Muscle of leg (tissue), 3 donors: ENCODE measurements at regions not wholly inside any gene's neighbourhood (a gene's known extent, or its start where the extent isn't known, plus 50 kb on each side); places are given as distances from the start of the nearest gene placed in this dataset.

Experiments
- DNase-seq: peaks from one replicate; pipeline ENCODE4 v3.0.0; 2013
- H3K27ac ChIP-seq: one replicate; pipeline ENCODE4 v1.5.1; 2013; ENCODE audit warnings: mild to moderate bottlenecking, low read length, control low read depth
- H3K27me3 ChIP-seq: one replicate; pipeline ENCODE4 v1.6.1; 2013; ENCODE audit warnings: low read length; ENCODE audit not compliant: control insufficient read depth, insufficient read depth
- H3K36me3 ChIP-seq: one replicate; pipeline ENCODE4 v1.6.1; 2013; ENCODE audit warnings: low read length; ENCODE audit not compliant: control insufficient read depth, insufficient read depth
- H3K4me1 ChIP-seq: one replicate; pipeline ENCODE4 v1.6.1; 2013; ENCODE audit warnings: low read length; ENCODE audit not compliant: control insufficient read depth, insufficient read depth
- H3K4me3 ChIP-seq: one replicate; pipeline ENCODE4 v1.5.1; 2013; ENCODE audit warnings: low read length, control low read depth
- H3K9me3 ChIP-seq: replicated peaks from 2 replicates; pipeline ENCODE4 v1.6.1; 2013; ENCODE audit warnings: low read depth, low read length; ENCODE audit not compliant: control insufficient read depth
- WGBS: methylation state at CpG from one replicate; pipeline ENCODE4 v1.1.5; 2013; ENCODE audit warnings: missing lambda C conversion rate; ENCODE audit not compliant: insufficient coverage; 5-methylcytosine and 5-hydroxymethylcytosine counted together

DNA sequence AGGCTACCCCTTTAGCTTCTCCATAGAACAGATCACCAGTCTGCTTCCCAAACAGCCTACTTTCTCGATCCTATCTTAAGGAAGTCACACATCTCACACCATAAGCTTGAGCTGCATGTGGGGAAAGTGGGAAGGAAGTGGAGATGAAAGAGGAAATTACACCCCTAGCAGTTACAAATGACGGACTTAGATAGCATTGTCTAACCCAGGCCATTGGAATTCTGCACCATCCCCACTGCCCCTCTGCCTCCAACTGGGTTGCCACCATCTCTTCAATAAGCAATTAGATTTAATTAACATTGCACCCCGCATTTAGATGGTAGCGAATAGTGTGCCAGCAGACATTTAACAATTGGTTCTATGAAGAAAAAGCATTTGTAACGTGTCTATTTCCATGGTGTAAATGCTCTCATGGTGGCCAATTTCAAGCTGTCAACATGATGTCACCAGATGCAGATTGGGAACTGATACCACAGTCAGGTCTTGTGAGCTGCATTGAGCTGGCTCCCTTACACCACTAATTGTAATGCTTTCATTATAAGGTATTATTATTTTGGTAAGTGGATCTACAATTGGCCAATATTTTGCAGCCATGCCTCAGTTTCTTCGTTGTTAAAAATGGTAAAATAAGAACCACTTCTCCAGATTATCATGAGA is 124.7 kb downstream of the CD24 start:
- Histone ChIP-seq H3K36me3 (no peaks in the 10 kb centered on the region), H3K27me3 (no peaks in the 10 kb centered on the region), H3K27ac (no peak overlapping the region), H3K4me1 (no peaks in the 10 kb centered on the region), H3K4me3 (no peak overlapping the region), H3K9me3 (no peaks in the 10 kb centered on the region)
- 89% methylated on average over 3 of the region's 6 CpGs for WGBS
- DNase-seq = no peak

DNA sequence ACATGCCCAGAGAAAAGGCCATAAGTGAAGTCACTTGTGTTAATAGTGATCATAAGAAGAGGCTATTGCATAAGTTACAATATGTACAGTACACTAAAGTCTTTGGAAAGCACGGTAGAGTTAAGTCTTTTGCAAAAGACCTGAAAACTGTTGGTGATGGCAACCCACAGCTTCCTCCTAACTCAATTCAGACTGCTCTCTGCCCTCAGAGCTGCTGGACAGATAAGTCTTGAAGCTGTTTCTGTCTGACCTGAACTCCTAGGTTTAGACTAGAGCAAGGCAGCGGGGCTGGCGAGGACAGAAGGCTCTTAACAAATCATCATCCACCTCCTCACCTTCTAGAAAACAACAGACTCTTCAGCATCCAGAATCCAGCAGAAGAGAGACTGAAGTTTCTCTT is 125.4 kb downstream of the CD24 start:
- Histone ChIP-seq H3K27ac (no peak overlapping the region), H3K9me3 (no peaks in the 10 kb centered on the region), H3K4me3 (no peak overlapping the region), H3K36me3 (no peaks in the 10 kb centered on the region), H3K27me3 (no peaks in the 10 kb centered on the region), H3K4me1 (no peaks in the 10 kb centered on the region)
- WGBS = no CpG with 5 or more reads among the region's 3 CpGs
- no peak for DNase-seq

DNA sequence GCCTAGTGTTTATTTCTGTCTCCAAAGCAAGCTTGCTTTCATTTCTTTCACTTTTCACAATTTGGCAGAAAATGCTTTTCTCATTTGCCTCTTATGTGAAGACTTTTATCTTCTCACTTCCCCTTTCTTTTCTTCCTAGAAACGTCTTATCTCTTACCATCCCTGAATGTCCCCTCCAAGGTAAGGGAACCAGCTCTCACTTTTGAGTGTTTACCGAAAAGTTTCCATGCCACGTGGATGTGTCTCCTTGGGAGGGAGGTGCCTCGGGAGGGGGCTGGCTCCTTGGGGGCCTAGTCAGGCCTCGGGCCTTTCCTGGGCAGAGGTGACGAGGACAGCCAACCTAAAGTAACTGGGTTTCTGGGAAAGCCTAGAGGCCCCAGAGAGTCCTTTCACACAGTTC is 127.4 kb downstream of the CD24 start:
- H3K4me3 ChIP-seq = no peak overlapping the region
- H3K4me1 ChIP-seq = no peaks in the 10 kb centered on the region
- H3K36me3 ChIP-seq = no peaks in the 10 kb centered on the region
- H3K9me3 ChIP-seq = no peaks in the 10 kb centered on the region
- DNase-seq = no peak
- no peak overlapping the region for H3K27ac ChIP-seq
- no peaks in the 10 kb centered on the region for H3K27me3 ChIP-seq
- WGBS = 77% methylated on average over 4 of the region's 6 CpGs

DNA sequence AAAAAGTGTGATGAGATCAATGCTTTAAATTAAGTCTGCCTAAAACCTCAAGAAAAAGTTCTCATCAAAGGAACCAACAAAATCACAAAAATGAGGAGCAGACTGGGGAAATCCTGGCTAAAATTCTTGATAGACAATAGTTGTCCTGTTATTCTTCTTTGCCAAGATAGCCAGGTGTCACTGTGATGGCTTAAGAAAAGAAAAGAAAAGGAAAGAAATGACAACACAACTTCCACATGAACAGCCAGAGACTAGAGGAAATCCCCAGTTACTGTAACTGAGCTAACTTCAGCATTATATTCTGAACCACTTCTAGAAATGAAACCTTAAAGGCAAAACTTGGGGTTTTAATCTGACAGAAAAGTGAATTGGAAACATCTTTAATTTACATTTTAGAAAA is 129.6 kb downstream of the CD24 start:
- H3K9me3 ChIP-seq = no peaks in the 10 kb centered on the region
- no peak overlapping the region for H3K27ac ChIP-seq
- H3K4me1 ChIP-seq = no peaks in the 10 kb centered on the region
- no peak overlapping the region for H3K4me3 ChIP-seq
- DNase-seq = peak; percentile 11
- no peaks in the 10 kb centered on the region for H3K27me3 ChIP-seq
- no peaks in the 10 kb centered on the region for H3K36me3 ChIP-seq

DNA sequence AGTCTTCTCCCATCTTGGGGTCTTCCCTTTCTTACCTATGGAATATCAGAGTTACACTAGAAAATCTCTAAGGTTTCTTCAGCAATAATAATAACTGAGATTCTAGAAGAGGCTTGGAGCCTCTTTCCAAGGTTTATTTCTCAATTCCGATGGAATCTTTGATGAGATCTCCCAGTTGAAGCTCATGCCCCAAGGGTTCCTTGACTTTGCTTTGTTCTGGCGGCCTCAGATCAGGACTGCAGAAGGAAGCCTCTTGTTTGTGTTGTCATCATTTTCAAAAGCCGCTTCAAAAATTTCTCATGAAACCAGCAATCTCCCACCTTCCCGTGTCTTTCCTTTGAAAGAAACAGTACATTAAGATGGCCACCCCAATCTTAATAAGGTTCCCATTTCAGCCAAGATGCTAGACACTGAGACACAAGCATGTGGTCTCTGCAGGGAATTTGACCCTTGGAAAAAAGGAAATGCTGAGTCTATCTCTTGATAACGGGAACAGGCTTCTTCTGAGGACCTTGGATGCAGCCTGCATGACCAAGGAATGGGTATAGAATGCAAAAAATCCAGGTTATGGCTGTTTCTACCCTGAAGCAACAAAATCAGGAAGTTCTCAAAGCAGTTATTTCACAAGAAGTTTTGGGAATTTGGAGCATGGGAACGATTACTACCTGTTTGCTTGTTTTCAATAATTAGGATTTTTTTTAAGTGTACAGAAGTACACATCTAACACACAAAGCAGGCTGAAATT is 141.6 kb downstream of the CD24 start:
- WGBS = 84% methylated on average over 5 of the region's 6 CpGs
- DNase-seq = no peak
- H3K27me3 ChIP-seq = no peaks in the 10 kb centered on the region

DNA sequence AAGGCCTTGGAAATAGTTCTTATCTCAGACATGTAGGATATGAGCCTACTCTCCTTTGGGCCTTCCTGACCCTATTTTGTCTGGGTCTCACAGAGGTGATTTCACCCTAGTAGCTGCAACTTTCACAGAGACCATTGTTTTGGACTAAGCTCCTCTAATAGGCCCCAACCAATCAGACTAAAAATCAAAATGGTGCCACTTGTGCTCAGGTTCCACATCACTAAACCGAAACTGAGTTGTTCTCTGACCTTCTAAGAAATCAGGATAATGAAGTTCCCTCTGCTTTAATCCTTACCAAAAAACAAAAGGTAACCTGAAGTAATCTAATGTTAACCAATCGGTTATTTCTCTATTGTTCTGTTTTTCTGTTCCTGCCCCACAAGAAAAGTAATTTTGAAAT is 143.6 kb downstream of the CD24 start:
- no peak for DNase-seq
- no peak overlapping the region for H3K4me3 ChIP-seq
- WGBS = 100% methylated on average over 1 of the region's 2 CpGs
- H3K4me1 ChIP-seq = no peaks in the 10 kb centered on the region
- H3K36me3 ChIP-seq = no peaks in the 10 kb centered on the region
- H3K27me3 ChIP-seq = no peaks in the 10 kb centered on the region
- H3K27ac ChIP-seq = no peak overlapping the region
- H3K9me3 ChIP-seq = no peaks in the 10 kb centered on the region

More for the DNA sequence above, 141.6 kb downstream of the CD24 start:
- H3K4me1 ChIP-seq = no peaks in the 10 kb centered on the region
- H3K9me3 ChIP-seq = no peaks in the 10 kb centered on the region
- no peak overlapping the region for H3K4me3 ChIP-seq
- no peaks in the 10 kb centered on the region for H3K36me3 ChIP-seq
- no peak overlapping the region for H3K27ac ChIP-seq

DNA sequence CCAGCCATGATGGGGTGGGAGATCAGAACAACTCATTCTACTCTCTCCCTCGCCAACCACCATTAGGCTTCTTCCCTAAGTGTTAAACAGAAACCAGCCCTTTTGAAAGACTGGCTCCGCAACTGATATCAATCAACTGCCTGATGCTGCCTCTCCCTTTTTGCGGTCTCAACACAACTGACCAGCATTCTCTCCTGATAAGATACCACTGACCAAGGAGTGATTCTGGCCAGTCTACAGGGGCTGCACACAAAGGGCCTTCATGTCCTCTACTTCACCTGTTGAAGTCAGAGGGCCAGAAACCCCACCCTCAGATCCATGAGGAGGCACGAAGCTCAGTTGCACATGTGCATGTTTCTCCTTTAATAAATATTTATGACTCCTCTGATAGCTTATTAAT is 145.1 kb downstream of the CD24 start:
- Histone ChIP-seq H3K9me3 (no peaks in the 10 kb centered on the region), H3K4me1 (no peaks in the 10 kb centered on the region), H3K27ac (no peak overlapping the region), H3K36me3 (no peaks in the 10 kb centered on the region), H3K4me3 (no peak overlapping the region), H3K27me3 (no peaks in the 10 kb centered on the region)
- DNase-seq = no peak
- 88% methylated on average over 2 of the region's 4 CpGs for WGBS

DNA sequence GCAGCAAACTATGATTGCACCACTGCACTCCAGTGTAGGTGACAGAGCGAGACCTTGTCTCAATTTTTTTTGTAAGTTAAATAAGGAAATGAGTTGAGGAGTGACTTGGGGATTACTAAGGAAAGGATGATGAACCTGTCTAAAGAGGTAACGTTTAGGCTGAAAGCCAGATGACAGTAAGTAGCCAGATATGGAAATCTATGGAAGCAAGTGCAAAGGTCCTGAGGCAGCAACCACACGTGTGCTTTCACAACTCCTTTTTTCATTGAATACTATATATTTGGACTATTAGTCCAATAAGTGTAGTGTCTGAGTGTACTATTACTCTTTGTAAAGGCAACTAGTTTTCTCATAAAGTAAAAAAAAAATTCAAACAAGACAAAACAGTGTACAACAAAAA is 147.4 kb downstream of the CD24 start:
- WGBS = 82% methylated on average over 1 of the region's 3 CpGs
- Histone ChIP-seq H3K27ac (no peak overlapping the region), H3K4me3 (no peak overlapping the region), H3K4me1 (no peaks in the 10 kb centered on the region), H3K27me3 (no peaks in the 10 kb centered on the region), H3K36me3 (no peaks in the 10 kb centered on the region), H3K9me3 (no peaks in the 10 kb centered on the region)
- DNase-seq = no peak

DNA sequence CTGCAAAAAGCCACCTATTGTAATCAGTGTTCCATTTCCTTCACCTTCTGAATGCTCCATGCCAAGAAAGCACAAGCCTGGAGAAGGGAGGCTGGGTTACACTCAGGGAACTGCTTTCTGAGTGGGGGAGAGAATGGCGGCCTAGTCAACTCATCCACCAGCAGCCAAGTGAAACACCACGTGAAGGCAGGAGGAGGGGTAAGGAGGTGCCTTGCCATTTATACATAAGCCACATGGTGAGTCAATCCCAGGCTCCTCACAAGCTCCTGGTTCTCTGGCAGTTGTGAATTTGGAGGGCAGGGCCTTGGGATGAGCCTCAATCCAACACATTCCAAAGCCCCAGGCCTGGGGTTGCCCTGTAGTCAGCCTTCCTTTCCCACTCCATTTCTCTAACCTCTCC is 149.4 kb downstream of the CD24 start:
- WGBS = no CpG with 5 or more reads among the region's 2 CpGs
- Histone ChIP-seq H3K27ac (no peak overlapping the region), H3K9me3 (no peaks in the 10 kb centered on the region), H3K4me3 (no peak overlapping the region), H3K4me1 (no peaks in the 10 kb centered on the region), H3K36me3 (no peaks in the 10 kb centered on the region), H3K27me3 (no peaks in the 10 kb centered on the region)
- DNase-seq = no peak

DNA sequence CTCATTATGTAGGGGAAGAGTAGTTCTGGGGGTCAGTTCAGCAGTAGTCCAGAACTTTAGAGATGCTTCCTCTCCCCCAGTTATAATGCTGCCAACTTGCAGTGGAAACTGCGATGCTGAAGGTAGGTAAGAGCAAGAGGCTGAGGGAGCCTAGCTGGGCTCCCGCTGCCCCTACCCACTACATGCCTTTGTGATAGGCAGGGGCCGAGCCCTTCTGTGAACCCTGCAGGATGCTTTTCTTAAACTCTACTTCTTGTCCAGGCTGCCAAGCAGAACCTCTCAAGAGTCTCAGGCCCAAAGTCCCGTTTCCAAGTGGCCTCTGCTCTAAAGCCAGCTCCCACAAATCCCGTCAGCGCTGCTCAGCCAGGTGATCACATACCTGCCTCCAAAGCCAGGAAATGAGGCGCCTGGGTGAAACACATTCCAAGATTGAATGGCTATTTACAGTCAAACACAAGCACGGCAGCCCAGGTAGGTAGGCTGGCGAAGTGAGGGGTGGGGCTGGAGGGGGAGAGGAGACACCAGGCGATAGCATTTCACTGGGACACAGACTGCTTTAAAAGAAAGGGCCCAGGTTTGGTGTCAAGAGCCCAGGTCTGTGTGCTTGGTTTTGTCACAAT is 150.7 kb downstream of the CD24 start:
- Histone ChIP-seq H3K9me3 (no peaks in the 10 kb centered on the region), H3K27me3 (no peaks in the 10 kb centered on the region), H3K36me3 (no peaks in the 10 kb centered on the region), H3K4me1 (no peaks in the 10 kb centered on the region), H3K4me3 (no peak overlapping the region), H3K27ac (no peak overlapping the region)
- 62% methylated on average over 6 of the region's 10 CpGs for WGBS
- no peak for DNase-seq
